Left lung (tissue), 4 donors: ENCODE measurements at regions not wholly inside any gene's neighbourhood (a gene's known extent, or its start where the extent isn't known, plus 50 kb on each side); places are given as distances from the start of the nearest gene placed in this dataset.

Experiments
- ATAC-seq: fragments of 200-7000 bp; cut with Tn5 transposase; one replicate; pipeline ENCODE4 v1.9.1; 2020; ENCODE audit warnings: moderate library complexity
- DNase-seq, 4 donors: peaks; one replicate each; pipeline ENCODE4 v3.0.0-alpha.2; 2013 to 2020
- H3K27ac ChIP-seq, 2 donors: fragments of 200-600 bp; sonication (generic) in 1 of 2; one replicate each; pipeline versions ENCODE4 v1.5.0 to v1.8.0; 2020 to 2021
- H3K27me3 ChIP-seq, 2 donors: fragments of 200-600 bp; sonication (generic) in 1 of 2; one replicate each; pipeline versions ENCODE4 v1.5.0 to v1.8.0; 2020 to 2021
- H3K36me3 ChIP-seq, 2 donors: fragments of 200-600 bp; sonication (generic) in 1 of 2; one replicate each; pipeline versions ENCODE4 v1.5.0 to v1.8.0; 2020 to 2021
- H3K4me1 ChIP-seq, 2 donors: fragments of 200-600 bp; one replicate each; pipeline ENCODE4 v1.8.0; 2021
- H3K4me3 ChIP-seq, 2 donors: fragments of 200-600 bp; sonication (generic) in 1 of 2; one replicate each; pipeline versions ENCODE4 v1.5.0 to v1.8.0; 2020 to 2021; ENCODE audit warnings: mild to moderate bottlenecking in 1 of 2
- H3K9me3 ChIP-seq, 2 donors: fragments of 200-600 bp; sonication (generic) in 1 of 2; one replicate each; pipeline versions ENCODE4 v1.5.0 to v1.8.0; 2020 to 2021
- CTCF ChIP-seq, 2 donors: fragments of 200-600 bp; sonication (generic) in 1 of 2; IDR thresholded peaks; one replicate each; pipeline versions ENCODE4 v1.5.0 to v1.8.0; 2021; ENCODE audit warnings: antibody characterized with exemption in 2 of 2
- intact Hi-C, 2 donors: fragments of 100-400 bp; cut with DNase I; formaldehyde crosslinking; loops; one replicate each; pipeline versions ENCODE4 v1.11.2 to v1.14.2; 2022
- donor health status: DM: no; HTN: yes; CAD: no.
- donor health status: DM: no; HTN: no; CAD: no.

- H3K4me3 ChIP-seq = no peak overlapping the region
These were observed 87.6 kb upstream of the CYP1B1 start for GRCh38 chr2:38163579-38163978.

GRCh38 chr2:38163006-38163405 is 87.1 kb upstream of the CYP1B1 start:
- no peak for DNase-seq
- H3K27ac ChIP-seq = no peak overlapping the region
- TF ChIP-seq CTCF (IDR thresholded peaks at IDR 0.05) = no peak
- no peaks in the 10 kb centered on the region for H3K36me3 ChIP-seq
- H3K9me3 ChIP-seq = no peaks in the 10 kb centered on the region
- intact Hi-C loops = no loop called here
- no peak overlapping the region for H3K4me3 ChIP-seq
- no peaks in the 10 kb centered on the region for H3K27me3 ChIP-seq
- peaks cover 6 to 8% of the 10 kb centered on the region in 2 donors for H3K4me1 ChIP-seq
- ATAC-seq = no peak

More at GRCh38 chr2:38163579-38163978, 87.6 kb upstream of the CYP1B1 start:
- H3K27me3 ChIP-seq = no peaks in the 10 kb centered on the region
- H3K27ac ChIP-seq = no peak overlapping the region
- intact Hi-C loops = no loop called here
- no peaks in the 10 kb centered on the region for H3K36me3 ChIP-seq
- peaks cover 3 to 8% of the 10 kb centered on the region in 2 donors for H3K4me1 ChIP-seq
- TF ChIP-seq CTCF (IDR thresholded peaks at IDR 0.05) = no peak
- ATAC-seq (no peak), DNase-seq (no peak)
- no peaks in the 10 kb centered on the region for H3K9me3 ChIP-seq

- no peak overlapping the region for H3K4me3 ChIP-seq
- H3K27me3 ChIP-seq = no peaks in the 10 kb centered on the region
- H3K36me3 ChIP-seq = no peaks in the 10 kb centered on the region
- no peak for ATAC-seq
- H3K4me1 ChIP-seq = peaks cover 11 to 15% of the 10 kb centered on the region in 2 donors
- no peak for TF ChIP-seq CTCF (IDR thresholded peaks at IDR 0.05)
- intact Hi-C loops = no loop called here
- no peaks in the 10 kb centered on the region for H3K9me3 ChIP-seq
- no peak for DNase-seq
- no peak overlapping the region for H3K27ac ChIP-seq
These were observed 84.6 kb upstream of the CYP1B1 start for GRCh38 chr2:38160516-38160915.

GRCh38 chr2:38159597-38159996 is 83.6 kb upstream of the CYP1B1 start:
- H3K4me3 ChIP-seq = no peak overlapping the region
- no peaks in the 10 kb centered on the region for H3K36me3 ChIP-seq
- ATAC-seq = peak; percentile 87
- peak in 2 of 4 donors; percentile 33 to 67 for DNase-seq
- peak overlapping the region; percentile 35 to 58 for H3K27ac ChIP-seq
- TF ChIP-seq CTCF (IDR thresholded peaks at IDR 0.05) = no peak
- no peaks in the 10 kb centered on the region for H3K27me3 ChIP-seq
- H3K4me1 ChIP-seq = peaks cover 11 to 15% of the 10 kb centered on the region in 2 donors
- no peaks in the 10 kb centered on the region for H3K9me3 ChIP-seq
- intact Hi-C loops = no loop called here

GRCh38 chr2:38159191-38159590 is 83.2 kb upstream of the CYP1B1 start:
- Histone ChIP-seq H3K27ac (peak overlapping the region; percentile 35 to 58), H3K4me3 (no peak overlapping the region), H3K9me3 (no peaks in the 10 kb centered on the region), H3K4me1 (peaks cover 11 to 19% of the 10 kb centered on the region in 2 donors), H3K36me3 (no peaks in the 10 kb centered on the region), H3K27me3 (no peaks in the 10 kb centered on the region)
- no peak for TF ChIP-seq CTCF (IDR thresholded peaks at IDR 0.05)
- peak in 2 of 4 donors; percentile 30 to 33 for DNase-seq
- ATAC-seq = peak; percentile 23
- intact Hi-C loops = no loop called here
